ENCODE measurements at regions not wholly inside any gene's neighbourhood (a gene's known extent, or its start where the extent isn't known, plus 50 kb on each side); places are given as distances from the start of the nearest gene placed in this dataset.

DNA sequence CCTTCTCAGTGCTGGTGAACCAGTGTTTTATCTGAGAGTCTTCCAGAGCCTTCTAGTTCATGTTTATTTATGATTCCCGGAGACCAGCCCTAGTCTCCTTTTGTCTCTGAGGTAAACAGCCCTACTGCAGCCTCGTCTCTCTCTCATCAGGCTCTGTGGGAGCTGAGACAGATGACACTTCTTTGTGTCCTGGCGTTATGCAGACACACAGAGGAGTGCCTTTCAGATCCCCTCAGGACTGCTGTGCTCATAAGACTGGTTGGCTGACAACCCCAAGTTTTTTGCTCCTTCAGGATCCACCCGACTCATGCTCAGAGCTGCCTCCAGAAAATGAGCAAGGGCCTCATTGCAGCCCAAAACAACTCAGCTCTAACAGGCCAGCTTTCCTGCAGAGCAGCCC lies 523.8 kb upstream of the SPHKAP start:
- TF ChIP-seq, protein P1, sequence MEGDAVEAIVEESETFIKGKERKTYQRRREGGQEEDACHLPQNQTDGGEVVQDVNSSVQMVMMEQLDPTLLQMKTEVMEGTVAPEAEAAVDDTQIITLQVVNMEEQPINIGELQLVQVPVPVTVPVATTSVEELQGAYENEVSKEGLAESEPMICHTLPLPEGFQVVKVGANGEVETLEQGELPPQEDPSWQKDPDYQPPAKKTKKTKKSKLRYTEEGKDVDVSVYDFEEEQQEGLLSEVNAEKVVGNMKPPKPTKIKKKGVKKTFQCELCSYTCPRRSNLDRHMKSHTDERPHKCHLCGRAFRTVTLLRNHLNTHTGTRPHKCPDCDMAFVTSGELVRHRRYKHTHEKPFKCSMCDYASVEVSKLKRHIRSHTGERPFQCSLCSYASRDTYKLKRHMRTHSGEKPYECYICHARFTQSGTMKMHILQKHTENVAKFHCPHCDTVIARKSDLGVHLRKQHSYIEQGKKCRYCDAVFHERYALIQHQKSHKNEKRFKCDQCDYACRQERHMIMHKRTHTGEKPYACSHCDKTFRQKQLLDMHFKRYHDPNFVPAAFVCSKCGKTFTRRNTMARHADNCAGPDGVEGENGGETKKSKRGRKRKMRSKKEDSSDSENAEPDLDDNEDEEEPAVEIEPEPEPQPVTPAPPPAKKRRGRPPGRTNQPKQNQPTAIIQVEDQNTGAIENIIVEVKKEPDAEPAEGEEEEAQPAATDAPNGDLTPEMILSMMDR (IDR thresholded peaks at IDR 0.05; ENCODE audit: low read length, missing control alignments): no peak
- DNase-seq (ENCODE audit: low read depth): no peak
- no peak overlapping the region for H3K4me3 ChIP-seq (replicated peaks; ENCODE audit: low read depth, low read length)

DNA sequence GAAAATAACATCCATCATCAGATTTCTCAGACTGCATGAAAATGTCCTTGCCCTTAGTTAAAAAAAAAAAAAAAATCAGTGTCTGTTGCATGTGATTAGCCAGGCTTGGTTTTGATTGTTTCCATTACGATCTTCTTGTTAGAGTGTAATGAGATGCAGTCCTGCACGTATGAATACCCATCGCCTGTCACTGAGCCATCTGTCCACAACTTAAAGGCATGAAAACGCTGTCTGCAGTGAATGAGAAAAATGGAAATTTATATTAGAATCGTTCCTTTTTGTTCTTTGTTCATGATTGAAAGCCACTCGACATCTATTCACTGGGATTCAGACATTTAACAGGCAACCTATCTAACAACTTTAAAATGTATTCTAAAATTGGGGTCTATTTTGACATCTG lies 521.7 kb upstream of the SPHKAP start:
- no peak overlapping the region for H3K4me3 ChIP-seq (replicated peaks; ENCODE audit: low read depth, low read length)
- DNase-seq (ENCODE audit: low read depth): no peak
- TF ChIP-seq, protein P1 (IDR thresholded peaks at IDR 0.05; ENCODE audit: low read length, missing control alignments): no peak

- DNase-seq (ENCODE audit: low read depth): no peak
- TF ChIP-seq, protein P1 (IDR thresholded peaks at IDR 0.05; ENCODE audit: low read length, missing control alignments): no peak
- H3K4me3 ChIP-seq (replicated peaks; ENCODE audit: low read depth, low read length): no peak overlapping the region
Observed at GRCh38 chr2:228701506-228701905, 520.0 kb upstream of the SPHKAP start.

- H3K4me3 ChIP-seq (replicated peaks; ENCODE audit: low read depth, low read length): no peak overlapping the region
- DNase-seq (ENCODE audit: low read depth): peak; percentile 84
- TF ChIP-seq, protein P1 (IDR thresholded peaks at IDR 0.05; ENCODE audit: low read length, missing control alignments): no peak
Observed at GRCh38 chr2:228700638-228701037, 519.2 kb upstream of the SPHKAP start.

GRCh38 chr2:228699888-228700287 lies 518.4 kb upstream of the SPHKAP start:
- TF ChIP-seq, protein P1 (IDR thresholded peaks at IDR 0.05; ENCODE audit: low read length, missing control alignments): no peak

GRCh38 chr2:228699400-228699799 lies 517.9 kb upstream of the SPHKAP start:
- TF ChIP-seq, protein P1 (IDR thresholded peaks at IDR 0.05; ENCODE audit: low read length, missing control alignments): peak; percentile 40
- DNase-seq (ENCODE audit: low read depth): peak; percentile 72
- H3K4me3 ChIP-seq (replicated peaks; ENCODE audit: low read depth, low read length): no peak overlapping the region

More at GRCh38 chr2:228699888-228700287, 518.4 kb upstream of the SPHKAP start:
- DNase-seq (ENCODE audit: low read depth): no peak
- H3K4me3 ChIP-seq (replicated peaks; ENCODE audit: low read depth, low read length): no peak overlapping the region

GRCh38 chr2:228698963-228699362 lies 517.5 kb upstream of the SPHKAP start:
- no peak overlapping the region for H3K4me3 ChIP-seq (replicated peaks; ENCODE audit: low read depth, low read length)
- DNase-seq (ENCODE audit: low read depth): no peak
- TF ChIP-seq, protein P1 (IDR thresholded peaks at IDR 0.05; ENCODE audit: low read length, missing control alignments): no peak

Measured in fibroblast of pulmonary artery (primary cell).